ENCODE measurements at regions not wholly inside any gene's neighbourhood (a gene's known extent, or its start where the extent isn't known, plus 50 kb on each side); places are given as distances from the start of the nearest gene placed in this dataset.

DNA sequence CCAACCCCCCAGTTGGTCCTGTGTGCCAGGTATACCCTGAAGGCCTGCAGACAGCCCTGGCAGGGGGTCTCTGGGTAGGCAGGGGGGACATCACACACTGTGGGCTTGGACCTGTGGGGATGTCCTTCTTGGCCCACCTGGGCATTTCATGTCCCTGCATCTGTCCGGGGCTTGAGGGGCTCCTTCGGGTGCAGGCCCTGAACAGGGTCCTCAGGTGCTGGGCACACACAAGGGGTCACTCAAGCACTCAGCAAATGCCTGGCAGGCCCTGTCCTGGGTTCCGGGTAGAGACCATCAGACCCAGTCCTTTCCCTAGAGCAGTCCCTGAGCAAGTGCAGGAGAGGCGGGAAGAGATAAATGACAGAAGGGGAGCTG is 70.5 kb upstream of the WNT11 start:
- DNase-seq (ENCODE audit: low read depth): no peak
- TF ChIP-seq, protein P1, sequence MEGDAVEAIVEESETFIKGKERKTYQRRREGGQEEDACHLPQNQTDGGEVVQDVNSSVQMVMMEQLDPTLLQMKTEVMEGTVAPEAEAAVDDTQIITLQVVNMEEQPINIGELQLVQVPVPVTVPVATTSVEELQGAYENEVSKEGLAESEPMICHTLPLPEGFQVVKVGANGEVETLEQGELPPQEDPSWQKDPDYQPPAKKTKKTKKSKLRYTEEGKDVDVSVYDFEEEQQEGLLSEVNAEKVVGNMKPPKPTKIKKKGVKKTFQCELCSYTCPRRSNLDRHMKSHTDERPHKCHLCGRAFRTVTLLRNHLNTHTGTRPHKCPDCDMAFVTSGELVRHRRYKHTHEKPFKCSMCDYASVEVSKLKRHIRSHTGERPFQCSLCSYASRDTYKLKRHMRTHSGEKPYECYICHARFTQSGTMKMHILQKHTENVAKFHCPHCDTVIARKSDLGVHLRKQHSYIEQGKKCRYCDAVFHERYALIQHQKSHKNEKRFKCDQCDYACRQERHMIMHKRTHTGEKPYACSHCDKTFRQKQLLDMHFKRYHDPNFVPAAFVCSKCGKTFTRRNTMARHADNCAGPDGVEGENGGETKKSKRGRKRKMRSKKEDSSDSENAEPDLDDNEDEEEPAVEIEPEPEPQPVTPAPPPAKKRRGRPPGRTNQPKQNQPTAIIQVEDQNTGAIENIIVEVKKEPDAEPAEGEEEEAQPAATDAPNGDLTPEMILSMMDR (IDR thresholded peaks at IDR 0.05; ENCODE audit: insufficient read depth, low read depth, low read length, missing control alignments): no peak

DNA sequence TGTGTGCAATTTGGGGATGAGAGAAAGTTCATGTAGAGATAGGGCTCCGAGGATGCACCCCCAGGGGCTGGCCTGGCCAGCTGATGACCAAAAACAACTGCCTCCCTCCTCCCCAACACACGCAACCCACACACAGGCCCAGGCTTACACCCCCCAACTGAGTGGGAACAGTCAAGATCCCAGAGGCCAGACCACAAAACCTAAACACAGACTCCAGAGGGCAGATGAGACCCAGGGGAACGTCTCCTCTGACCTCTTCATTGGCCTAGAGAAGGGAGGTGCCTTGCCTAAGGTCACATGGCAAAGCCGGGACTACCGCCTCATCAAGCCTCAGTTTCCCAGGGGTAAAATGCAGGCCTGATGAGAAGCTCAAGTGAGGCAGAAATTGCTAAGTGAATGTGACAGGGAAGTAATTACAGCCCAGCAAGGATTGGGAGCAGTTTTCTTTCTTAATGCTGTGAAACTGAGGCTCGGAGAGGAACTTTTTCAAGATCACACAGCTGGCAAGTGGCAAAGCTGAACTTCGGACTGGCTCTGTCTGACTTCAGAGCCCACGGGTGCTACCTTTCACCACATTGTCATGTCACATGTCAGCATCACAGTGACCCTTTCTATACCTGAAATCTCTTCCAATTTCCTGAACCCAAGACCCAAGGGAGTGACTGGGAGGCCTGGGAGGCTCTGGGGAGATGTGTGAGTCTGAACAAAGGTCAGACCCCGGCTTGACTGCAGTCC is 69.9 kb upstream of the WNT11 start:
- DNase-seq (ENCODE audit: low read depth): no peak
- TF ChIP-seq, protein P1 (IDR thresholded peaks at IDR 0.05; ENCODE audit: insufficient read depth, low read depth, low read length, missing control alignments): no peak
- H3K4me3 ChIP-seq (ENCODE audit: low read length): no peak overlapping the region

More for the DNA sequence above, 70.5 kb upstream of the WNT11 start:
- H3K4me3 ChIP-seq (ENCODE audit: low read length): no peak overlapping the region

DNA sequence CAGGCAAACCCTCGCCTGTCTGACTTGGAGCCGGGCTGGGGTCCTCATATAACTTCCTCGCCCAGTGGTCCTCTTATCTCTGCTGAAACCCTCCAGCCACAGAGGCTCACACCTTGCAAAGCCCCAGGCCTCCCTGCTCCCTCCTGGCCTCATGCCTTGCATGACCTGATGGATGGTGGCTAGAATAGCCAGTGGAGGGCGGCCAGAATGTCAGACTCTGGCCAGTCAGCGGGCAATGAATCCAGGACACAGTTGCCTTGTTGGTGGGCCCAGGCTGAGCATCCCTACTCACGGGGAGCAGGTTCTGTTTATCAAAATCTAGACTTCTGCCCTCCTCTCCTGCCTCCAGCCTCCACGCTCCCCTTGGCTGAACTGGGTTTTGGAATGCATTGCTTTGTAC is 69.1 kb upstream of the WNT11 start:
- DNase-seq (ENCODE audit: low read depth): no peak
- no peak overlapping the region for H3K4me3 ChIP-seq (ENCODE audit: low read length)
- TF ChIP-seq, protein P1 (IDR thresholded peaks at IDR 0.05; ENCODE audit: insufficient read depth, low read depth, low read length, missing control alignments): no peak

DNA sequence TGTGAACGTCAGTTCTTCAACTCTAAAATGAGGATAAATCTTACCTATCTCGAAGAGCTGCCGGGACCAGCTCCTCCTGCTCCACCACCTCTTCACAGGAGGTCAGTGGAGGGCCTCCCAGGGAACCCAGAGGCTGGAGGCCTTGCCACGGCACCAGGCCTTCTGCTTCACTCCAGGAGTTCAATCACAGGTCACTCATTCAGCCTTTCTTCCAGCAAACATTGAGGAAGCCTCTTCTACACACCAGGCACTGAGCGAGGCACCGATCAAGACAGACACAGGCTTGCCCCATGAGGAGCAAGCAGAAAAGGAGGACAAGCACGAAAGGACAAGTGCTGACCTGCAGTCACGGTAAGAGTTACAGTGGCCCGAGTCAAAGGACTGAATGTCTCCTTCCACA is 64.8 kb upstream of the WNT11 start:
- DNase-seq (ENCODE audit: low read depth): no peak
- TF ChIP-seq, protein P1 (IDR thresholded peaks at IDR 0.05; ENCODE audit: insufficient read depth, low read depth, low read length, missing control alignments): no peak
- no peak overlapping the region for H3K4me3 ChIP-seq (ENCODE audit: low read length)

DNA sequence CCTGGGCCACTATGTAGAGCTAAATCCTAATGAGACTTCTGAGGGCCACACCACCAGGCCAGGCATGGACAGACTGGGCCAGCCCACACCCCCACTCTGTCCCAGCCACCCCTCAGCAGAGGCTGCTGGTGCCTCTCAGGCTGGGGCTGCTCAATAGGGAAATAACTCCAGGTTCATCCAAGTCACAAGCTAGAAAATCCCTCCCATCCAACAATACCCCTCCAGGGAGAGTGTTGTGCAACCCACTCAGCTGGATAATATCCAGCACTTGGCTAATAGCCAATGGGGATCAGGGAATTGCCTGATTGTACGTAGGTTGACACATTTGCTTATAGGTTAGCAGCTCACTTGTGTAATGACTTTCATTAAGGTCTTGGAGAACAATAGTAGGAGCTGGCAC is 64.1 kb upstream of the WNT11 start:
- peak; percentile 59 for DNase-seq (ENCODE audit: low read depth)
- TF ChIP-seq, protein P1 (IDR thresholded peaks at IDR 0.05; ENCODE audit: insufficient read depth, low read depth, low read length, missing control alignments): no peak

DNA sequence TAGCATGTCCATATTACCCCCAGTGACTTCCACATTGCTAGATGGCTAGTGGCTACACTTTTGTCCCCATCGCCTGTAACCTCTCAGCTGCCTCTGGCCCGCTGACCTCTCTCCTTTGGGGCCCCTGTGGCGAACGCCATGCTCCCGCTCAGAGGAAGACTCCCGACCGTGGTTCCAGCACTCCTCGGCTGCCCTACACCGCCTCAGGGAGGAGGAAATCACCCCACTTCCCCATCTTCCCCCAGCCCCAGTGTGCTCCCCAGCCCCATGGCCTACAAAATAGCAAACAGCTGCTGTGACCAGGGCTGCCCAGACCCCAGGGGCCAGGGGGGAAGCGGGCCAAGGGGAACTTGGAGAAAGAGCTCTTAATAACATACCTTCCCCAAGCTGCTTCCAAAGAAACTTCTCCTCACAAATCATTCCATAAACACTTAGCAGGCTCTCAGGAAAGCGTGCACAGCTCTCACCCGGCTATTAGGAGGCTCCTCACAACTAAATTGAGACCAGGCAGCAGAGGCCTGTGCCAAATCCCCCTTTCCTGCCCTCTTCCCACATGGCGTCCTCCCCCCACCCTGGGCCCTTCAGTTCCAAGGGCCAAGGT is 63.5 kb upstream of the WNT11 start:
- no peak overlapping the region for H3K4me3 ChIP-seq (ENCODE audit: low read length)
- DNase-seq (ENCODE audit: low read depth): no peak
- TF ChIP-seq, protein P1 (IDR thresholded peaks at IDR 0.05; ENCODE audit: insufficient read depth, low read depth, low read length, missing control alignments): no peak

More for the DNA sequence above, 64.1 kb upstream of the WNT11 start:
- no peak overlapping the region for H3K4me3 ChIP-seq (ENCODE audit: low read length)

DNA sequence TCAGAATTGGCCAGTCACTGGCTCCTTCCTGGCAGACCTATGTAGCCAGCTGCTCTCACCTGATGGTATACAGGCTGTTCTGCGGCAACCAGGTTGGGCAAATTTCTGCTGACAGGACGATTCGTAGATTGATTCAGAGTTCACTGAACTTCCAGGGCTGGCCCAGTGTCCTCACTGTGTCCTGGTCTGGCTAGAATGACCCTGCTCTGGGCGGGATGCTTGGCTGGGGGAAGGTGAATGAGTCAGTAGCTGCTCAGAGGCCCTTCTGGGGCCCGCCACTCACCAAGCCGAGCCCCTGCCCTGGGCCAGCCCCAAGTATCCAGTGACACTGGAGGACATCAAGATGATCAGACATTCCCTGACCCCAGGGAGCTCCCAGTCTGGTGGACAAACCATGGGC is 62.9 kb upstream of the WNT11 start:
- no peak for DNase-seq (ENCODE audit: low read depth)
- H3K4me3 ChIP-seq (ENCODE audit: low read length): no peak overlapping the region
- TF ChIP-seq, protein P1 (IDR thresholded peaks at IDR 0.05; ENCODE audit: insufficient read depth, low read depth, low read length, missing control alignments): no peak

All from epithelial cell of esophagus (primary cell).